Liver (tissue), 8 donors: ENCODE measurements at regions not wholly inside any gene's neighbourhood (a gene's known extent, or its start where the extent isn't known, plus 50 kb on each side); places are given as distances from the start of the nearest gene placed in this dataset.

Experiments used
- DNase-seq: peaks from one replicate; pipeline ENCODE4 v3.0.0-alpha.2; 2017; ENCODE audit warnings: low spot score
- H3K27ac ChIP-seq, 2 donors: one replicate each; pipeline ENCODE4 v1.7.0; 2013; ENCODE audit warnings: inconsistent platforms in 2 of 2, low read length in 2 of 2, control low read depth in 1 of 2, low read depth in 1 of 2, mild to moderate bottlenecking in 1 of 2
- H3K27me3 ChIP-seq, 4 donors: one replicate each; pipeline versions ENCODE4 v1.6.1 to v1.7.0; 2013; ENCODE audit warnings: low read length in 3 of 4, inconsistent platforms in 1 of 4, mild to moderate bottlenecking in 1 of 4, moderate library complexity in 1 of 4; ENCODE audit not compliant: control insufficient read depth in 4 of 4, insufficient read depth in 4 of 4
- H3K36me3 ChIP-seq, 4 donors: one replicate each; pipeline versions ENCODE4 v1.6.1 to v1.7.0; 2013; ENCODE audit warnings: low read length in 3 of 4, mild to moderate bottlenecking in 3 of 4, low read depth in 1 of 4, moderate library complexity in 1 of 4; ENCODE audit not compliant: control insufficient read depth in 4 of 4, insufficient read depth in 3 of 4
- H3K4me1 ChIP-seq, 4 donors: one replicate each; pipeline versions ENCODE4 v1.6.1 to v1.7.0; 2013; ENCODE audit warnings: low read length in 3 of 4, mild to moderate bottlenecking in 3 of 4, moderate library complexity in 1 of 4; ENCODE audit not compliant: control insufficient read depth in 4 of 4, insufficient read depth in 4 of 4
- H3K4me3 ChIP-seq, 3 donors: one replicate each; pipeline versions ENCODE4 v1.6.1 to v1.7.0; 2013; ENCODE audit warnings: low read length in 3 of 3, control low read depth in 1 of 3, low read depth in 1 of 3, mild to moderate bottlenecking in 1 of 3
- H3K9ac ChIP-seq, 2 donors: one replicate each; pipeline ENCODE4 v1.7.0; 2013; ENCODE audit warnings: low read length in 2 of 2, mild to moderate bottlenecking in 2 of 2, moderate library complexity in 2 of 2, control low read depth in 1 of 2, low read depth in 1 of 2
- H3K9me3 ChIP-seq, 4 donors: one replicate each; pipeline versions ENCODE4 v1.6.1 to v1.7.0; 2013; ENCODE audit warnings: low read length in 3 of 4; ENCODE audit not compliant: control insufficient read depth in 4 of 4
- ATF3 ChIP-seq: IDR thresholded peaks from 2 replicates; pipeline ENCODE4 v1.6.1; 2016; ENCODE audit warnings: antibody characterized with exemption
- CTCF ChIP-seq: fragments of 150-350 bp; IDR thresholded peaks from 2 replicates; pipeline ENCODE4 v1.5.1; 2017; ENCODE audit warnings: improper control_type of control experiment, low read depth, low read length; ENCODE audit not compliant: missing input control
- EGR1 ChIP-seq, 2 donors: IDR thresholded peaks; 2 replicates each; pipeline ENCODE4 v1.6.1; 2016 to 2018; ENCODE audit warnings: antibody characterized with exemption in 2 of 2, low read depth in 2 of 2
- FOXA1 ChIP-seq: IDR thresholded peaks from 2 replicates; pipeline ENCODE4 v1.6.1; 2016; ENCODE audit warnings: antibody characterized with exemption
- FOXA2 ChIP-seq: IDR thresholded peaks from 2 replicates; pipeline ENCODE4 v1.6.1; 2016; ENCODE audit warnings: antibody characterized with exemption
- GABPA ChIP-seq, 2 donors: IDR thresholded peaks in 1 of 2; conservative IDR thresholded peaks in 1 of 2; 2 replicates each; pipeline ENCODE4 v1.6.1; 2016; ENCODE audit warnings: antibody characterized with exemption in 2 of 2, mild to moderate bottlenecking in 1 of 2, moderate library complexity in 1 of 2
- HNF4A ChIP-seq, 2 donors: conservative IDR thresholded peaks; 2 replicates each; pipeline ENCODE4 v1.6.1; 2016; ENCODE audit warnings: antibody characterized with exemption in 2 of 2, mild to moderate bottlenecking in 2 of 2
- HNF4G ChIP-seq: IDR thresholded peaks from 2 replicates; pipeline ENCODE4 v1.6.1; 2016; ENCODE audit warnings: antibody characterized with exemption
- JUND ChIP-seq, 2 donors: IDR thresholded peaks; 2 replicates each; pipeline ENCODE4 v1.6.1; 2016; ENCODE audit warnings: antibody characterized with exemption in 2 of 2
- MAX ChIP-seq: IDR thresholded peaks from 2 replicates; pipeline ENCODE4 v1.6.1; 2016; ENCODE audit warnings: antibody characterized with exemption
- NR2F2 ChIP-seq: IDR thresholded peaks from 2 replicates; pipeline ENCODE4 v1.6.1; 2016; ENCODE audit warnings: antibody characterized with exemption
- RAD21 ChIP-seq, 2 donors: IDR thresholded peaks; 2 replicates each; pipeline ENCODE4 v1.6.1; 2016; ENCODE audit warnings: antibody characterized with exemption in 2 of 2, mild to moderate bottlenecking in 2 of 2
- REST ChIP-seq: IDR thresholded peaks from 2 replicates; pipeline ENCODE4 v1.6.1; 2016; ENCODE audit warnings: antibody characterized with exemption, mild to moderate bottlenecking
- RXRA ChIP-seq, 2 donors: IDR thresholded peaks; 2 replicates each; pipeline ENCODE4 v1.6.1; 2017 to 2018; ENCODE audit warnings: antibody characterized with exemption in 2 of 2, mild to moderate bottlenecking in 1 of 2
- TAF1 ChIP-seq: conservative IDR thresholded peaks from 2 replicates; pipeline ENCODE4 v1.6.1; 2016; ENCODE audit warnings: antibody characterized with exemption, mild to moderate bottlenecking
- YY1 ChIP-seq: IDR thresholded peaks from 2 replicates; pipeline ENCODE4 v1.6.1; 2016; ENCODE audit warnings: antibody characterized with exemption, mild to moderate bottlenecking
- ZBTB33 ChIP-seq: IDR thresholded peaks from 2 replicates; pipeline ENCODE4 v1.6.1; 2016; ENCODE audit warnings: antibody characterized with exemption
- WGBS: extraction: QIAGEN DNeasy Blood & Tissue Kit; methylation state at CpG from one replicate; pipeline ENCODE4 v1.1.7; 2013; 5-methylcytosine and 5-hydroxymethylcytosine counted together
- donor health status: healthy.
- donor health status: healthy.
- donor health status: healthy.
- donor health status: healthy.
- donor health status: healthy.

GRCh38 chr3:127417709-127418559, 130.1 kb upstream of the PRR20G start:
- 53% methylated on average over 10 of the region's 10 CpGs for WGBS
- H3K4me1 ChIP-seq = no peaks in the 10 kb centered on the region
- no peaks in the 10 kb centered on the region for H3K36me3 ChIP-seq
- H3K9ac ChIP-seq = no peak overlapping the region
- no peak for TF ChIP-seq REST
- no peak for TF ChIP-seq EGR1 (IDR thresholded peaks at IDR 0.05; ENCODE audit: low read depth in 2 of 2)
- no peak for TF ChIP-seq HNF4A (conservative IDR thresholded peaks at IDR 0.05)
- no peak for TF ChIP-seq FOXA2
- no peak for TF ChIP-seq ZBTB33
- TF ChIP-seq GABPA (IDR thresholded peaks at IDR 0.05 in 1 of 2, conservative IDR thresholded peaks at IDR 0.05 in 1 of 2) = no peak
- TF ChIP-seq ATF3 = no peak
- TF ChIP-seq FOXA1 = no peak
- TF ChIP-seq NR2F2 = no peak
- no peak for TF ChIP-seq TAF1
- TF ChIP-seq JUND (IDR thresholded peaks at IDR 0.05) = no peak
- TF ChIP-seq RAD21 (IDR thresholded peaks at IDR 0.05) = no peak
- TF ChIP-seq YY1 = no peak
- TF ChIP-seq HNF4G = no peak
- no peak for TF ChIP-seq MAX
- peaks cover 0 to 14% (median 4%) of the 10 kb centered on the region in 4 donors for H3K27me3 ChIP-seq
- no peak overlapping the region for H3K27ac ChIP-seq
- H3K9me3 ChIP-seq = no peaks in the 10 kb centered on the region
- no peak for DNase-seq
- no peak overlapping the region for H3K4me3 ChIP-seq

GRCh38 chr3:127413871-127414270, 126.0 kb upstream of the PRR20G start:
- no peak overlapping the region for H3K4me3 ChIP-seq
- no peak for TF ChIP-seq CTCF
- no peak for TF ChIP-seq RXRA (IDR thresholded peaks at IDR 0.05)
- TF ChIP-seq YY1 = no peak
- no peak for TF ChIP-seq HNF4G
- TF ChIP-seq ZBTB33 = no peak
- no peak for TF ChIP-seq TAF1
- no peak for TF ChIP-seq JUND (IDR thresholded peaks at IDR 0.05)
- no peak for TF ChIP-seq NR2F2

More at GRCh38 chr3:127413871-127414270, 126.0 kb upstream of the PRR20G start:
- Histone ChIP-seq H3K36me3 (no peaks in the 10 kb centered on the region), H3K9me3 (no peaks in the 10 kb centered on the region), H3K4me1 (no peaks in the 10 kb centered on the region), H3K27ac (no peak overlapping the region), H3K27me3 (peaks cover 0 to 9% (median 0%) of the 10 kb centered on the region in 4 donors), H3K9ac (no peak overlapping the region)
- 34% methylated on average over 2 of the region's 2 CpGs for WGBS
- peak; percentile 21 for DNase-seq
